GM12878 (cell line): ENCODE measurements at regions not wholly inside any gene's neighbourhood (a gene's known extent, or its start where the extent isn't known, plus 50 kb on each side); places are given as distances from the start of the nearest gene placed in this dataset.
A peak's percentile ranks its signal among the peaks of the same experiment; 100 is the strongest.

Experiments
- ATAC-seq: fragments of 200-7000 bp; cut with Tn5 transposase; 3 replicates; pipeline ENCODE4 v1.9.1; 2020; ENCODE audit warnings: mild to moderate bottlenecking, moderate library complexity
- BruUV-seq: library from RNA; stranded (reverse); fragments of 400-500 nt; replicated peaks from 2 replicates; lab custom pipeline; 2021; lab: Mats Ljungman, UMichigan
- CTCF ChIA-PET: fragments of 300-600 bp; sonication (Branson Sonifier 250); formaldehyde crosslinking; extraction: SDS; loops from one replicate; lab custom pipeline; 2021; ENCODE audit warnings: inconsistent platforms; lab: Yijun Ruan, JAX
- POLR2A ChIA-PET: fragments of 350-600 bp; formaldehyde crosslinking; extraction: SDS; loops from one replicate; lab custom pipeline; 2021; ENCODE audit warnings: inconsistent platforms; lab: Charles Lee
- RAD21 ChIA-PET: fragments of 300-600 bp; sonication (Branson Sonifier 250); formaldehyde crosslinking; loops from one replicate; lab custom pipeline; 2023; ENCODE audit warnings: antibody characterized with exemption; ENCODE audit not compliant: unreplicated experiment; lab: Charles Lee
- SMC1A ChIA-PET: fragments of 300-600 bp; sonication (Branson Sonifier 250); formaldehyde crosslinking; loops from one replicate; lab custom pipeline; 2023; ENCODE audit not compliant: unreplicated experiment, uncharacterized antibody; lab: Charles Lee
- DNase-seq: peaks from one replicate; pipeline ENCODE4 v3.0.0-alpha.2; 2011; ENCODE audit warnings: low read depth, low spot score
- FAIRE-seq: peaks from 3 replicates; lab custom pipeline; 2011; peaks lifted over from hg19 to GRCh38; lab: Jason Lieb, UNC
- H2AFZ ChIP-seq: 2 replicates; pipeline ENCODE4 v1.6.0; 2011; ENCODE audit warnings: low read depth, low read length, control low read depth; ENCODE audit not compliant: control insufficient read depth
- H3K27ac ChIP-seq: 2 replicates; pipeline ENCODE4 v1.5.1; 2011; ENCODE audit warnings: control low read depth; ENCODE audit not compliant: control insufficient read depth, insufficient read depth
- H3K27me3 ChIP-seq, 2 experiments: replicated peaks in 1 of 2; 2 replicates each; pipeline versions ENCODE4 v1.6.0 to v1.6.1; 2011; ENCODE audit warnings: low read length in 1 of 2; ENCODE audit not compliant: control insufficient read depth in 2 of 2, insufficient read depth in 2 of 2
- H3K36me3 ChIP-seq, 2 experiments: 2 replicates each; pipeline ENCODE4 v1.5.1; 2011; ENCODE audit warnings: low read length in 1 of 2; ENCODE audit not compliant: control insufficient read depth in 2 of 2, insufficient read depth in 2 of 2
- H3K4me1 ChIP-seq: 2 replicates; pipeline ENCODE4 v1.6.1; 2011; ENCODE audit warnings: mild to moderate bottlenecking, low read length, moderate library complexity, mixed read lengths; ENCODE audit not compliant: control insufficient read depth, insufficient read depth
- H3K4me2 ChIP-seq: 2 replicates; pipeline ENCODE4 v1.6.0; 2011; ENCODE audit warnings: control low read depth; ENCODE audit not compliant: control insufficient read depth, insufficient read depth
- H3K4me3 ChIP-seq: fragments of 200-600 bp; sonication (generic); 2 replicates; pipeline ENCODE4 v1.5.1; 2016
- H3K79me2 ChIP-seq: 2 replicates; pipeline ENCODE4 v1.6.0; 2011; ENCODE audit warnings: low read length; ENCODE audit not compliant: control insufficient read depth, insufficient read depth
- H3K9ac ChIP-seq: 2 replicates; pipeline ENCODE4 v1.8.0; 2011; ENCODE audit warnings: low read length, control low read depth, mixed read lengths; ENCODE audit not compliant: control insufficient read depth, insufficient read depth
- H3K9me3 ChIP-seq: replicated peaks from 3 replicates; pipeline ENCODE4 v1.5.1; 2011; ENCODE audit warnings: mild to moderate bottlenecking, low read length; ENCODE audit not compliant: control insufficient read depth, insufficient read depth
- H4K20me1 ChIP-seq: 2 replicates; pipeline ENCODE4 v1.6.0; 2011; ENCODE audit not compliant: control insufficient read depth, insufficient read depth
- BACH1 ChIP-seq: fragments of 450-650 bp; IDR thresholded peaks from 2 replicates; pipeline ENCODE4 v1.6.1; 2017; ENCODE audit warnings: mild to moderate bottlenecking, borderline replicate concordance
- CREM ChIP-seq: IDR thresholded peaks from 2 replicates; pipeline ENCODE4 v1.6.1; 2014; ENCODE audit warnings: antibody characterized with exemption, low read depth
- E2F4 ChIP-seq: IDR thresholded peaks from 2 replicates; pipeline ENCODE4 v1.6.1; 2012; ENCODE audit warnings: low read depth, low read length, improper control_type of control experiment
- EED ChIP-seq: sonication (generic); IDR thresholded peaks from 2 replicates; pipeline ENCODE4 v1.6.1; 2016; ENCODE audit warnings: antibody characterized with exemption, low read depth
- MYB ChIP-seq: fragments of 150-350 bp; IDR thresholded peaks from 2 replicates; pipeline ENCODE4 v1.6.1; 2014; ENCODE audit warnings: mild to moderate bottlenecking, low read depth, low read length, borderline replicate concordance
- NBN ChIP-seq: fragments of 450-650 bp; IDR thresholded peaks from 2 replicates; pipeline ENCODE4 v1.6.1; 2016
- NKRF ChIP-seq: fragments of 450-650 bp; conservative IDR thresholded peaks from 2 replicates; pipeline ENCODE4 v1.6.1; 2017; ENCODE audit warnings: mild to moderate bottlenecking, moderate library complexity
- NR2C2 ChIP-seq: IDR thresholded peaks from 2 replicates; pipeline ENCODE4 v1.6.1; 2011; ENCODE audit warnings: borderline replicate concordance, low read depth; ENCODE audit not compliant: control insufficient read depth, insufficient read length
- NR2F1 ChIP-seq: fragments of 450-650 bp; conservative IDR thresholded peaks from 2 replicates; pipeline ENCODE4 v1.6.1; 2017; ENCODE audit warnings: mild to moderate bottlenecking
- PAX8 ChIP-seq: fragments of 450-650 bp; IDR thresholded peaks from 2 replicates; pipeline ENCODE4 v1.6.1; 2017; ENCODE audit warnings: mild to moderate bottlenecking, moderate library complexity
- PML ChIP-seq: IDR thresholded peaks from 2 replicates; pipeline ENCODE4 v1.6.1; 2012; ENCODE audit warnings: low read length, inconsistent platforms
- RB1 ChIP-seq: fragments of 450-650 bp; formaldehyde crosslinking; IDR thresholded peaks from 2 replicates; pipeline ENCODE4 v1.6.1; 2017; ENCODE audit warnings: mild to moderate bottlenecking, borderline replicate concordance
- RCOR1 ChIP-seq: conservative IDR thresholded peaks from 2 replicates; pipeline ENCODE4 v1.6.1; 2012; ENCODE audit warnings: low read depth, low read length, improper control_type of control experiment
- RELA ChIP-seq: fragments of 450-650 bp; IDR thresholded peaks from 2 replicates; pipeline ENCODE4 v1.8.0; 2014; ENCODE audit warnings: borderline replicate concordance; ENCODE audit not compliant: partially characterized antibody
- RELB ChIP-seq: fragments of 450-650 bp; IDR thresholded peaks from 2 replicates; pipeline ENCODE4 v1.6.1; 2017; ENCODE audit warnings: low read depth, mild to moderate bottlenecking, moderate library complexity
- TARDBP ChIP-seq: IDR thresholded peaks from 2 replicates; pipeline ENCODE4 v1.6.1; 2016; ENCODE audit warnings: borderline replicate concordance
- YY1 ChIP-seq: IDR thresholded peaks from 2 replicates; pipeline ENCODE4 v1.6.1; 2011; ENCODE audit warnings: low read depth, mild to moderate bottlenecking, low read length
- WGBS: methylation state at CpG from one replicate; pipeline ENCODE4 v1.1.6; 2016; ENCODE audit warnings: low lambda C conversion rate; ENCODE audit not compliant: insufficient replicate concordance, insufficient coverage; ENCODE audit errors: missing lambda C conversion rate; 5-methylcytosine and 5-hydroxymethylcytosine counted together
- in situ Hi-C: fragments of 300-500 bp; cut with MboI; formaldehyde crosslinking; loops from 9 replicates; pipeline ENCODE4 v1.14.3; 2018; ENCODE audit warnings: mixed read lengths
- intact Hi-C: fragments of 100-400 bp; cut with micrococcal nuclease; formaldehyde crosslinking; loops from one replicate; pipeline ENCODE4 v1.14.2; 2022; ENCODE audit not compliant: unreplicated experiment
- TF ChIP-seq, protein P1 (sequence below): IDR thresholded peaks from 2 replicates; pipeline ENCODE4 v1.6.1; 2012; ENCODE audit warnings: mild to moderate bottlenecking, low read depth, low read length

DNA sequence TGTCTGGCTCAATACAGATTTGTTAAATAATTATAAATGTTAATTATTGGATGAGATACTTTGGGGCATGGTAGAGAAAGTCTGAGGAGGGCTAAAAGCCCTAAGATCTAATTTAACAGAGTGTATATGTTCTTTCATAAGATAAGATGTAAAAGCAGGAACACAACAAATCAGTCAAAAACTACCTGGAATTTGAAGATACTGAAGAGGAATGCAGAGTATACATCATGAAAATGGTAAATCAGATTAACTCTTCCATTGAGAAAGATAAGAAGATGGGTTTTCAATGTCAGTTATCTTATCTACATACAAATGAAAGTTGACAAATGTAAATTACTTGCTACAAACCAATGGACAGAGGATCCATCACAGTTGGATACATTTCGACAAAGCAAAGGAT is 107.3 kb upstream of the NFIB start:
- Histone ChIP-seq H2AFZ (no peak overlapping the region), H3K9ac (no peak overlapping the region), H4K20me1 (no peaks in the 10 kb centered on the region), H3K79me2 (no peaks in the 10 kb centered on the region), H3K27ac (no peak overlapping the region), H3K4me1 (no peaks in the 10 kb centered on the region), H3K4me3 (no peak overlapping the region), H3K36me3 (no peaks in the 10 kb centered on the region), H3K9me3 (no peaks in the 10 kb centered on the region), H3K27me3 (no peaks in the 10 kb centered on the region), H3K4me2 (no peak overlapping the region)
- RAD21 ChIA-PET = no interaction called here
- BruUV-seq = no TSS peak
- 0% methylated on average over 1 of the region's 1 CpG for WGBS
- DNase-seq (no peak), FAIRE-seq (peak; percentile 64), ATAC-seq (no peak)
- CTCF ChIA-PET = interaction anchor here (2.4 kb wide), 1 partner anchor 993 kb away, joined by 6 read pairs; no protein-coding TSS in a partner anchor
- intact Hi-C loops = no loop called here
- in situ Hi-C loops = no loop called here
- SMC1A ChIA-PET = interaction anchor here (0.9 kb wide), 1 partner anchor 13 kb away, joined by 3 read pairs; no protein-coding TSS in a partner anchor
- POLR2A ChIA-PET = no interaction called here
- TF ChIP-seq CREM (no peak), RB1 (no peak), RCOR1 (no peak), NKRF (no peak), E2F4 (no peak), YY1 (no peak), BACH1 (no peak), NBN (no peak), PAX8 (no peak), EED (no peak), TARDBP (no peak), PML (no peak), NR2C2 (no peak), RELB (no peak), NR2F1 (no peak), MYB (no peak), RELA (no peak)
- TF ChIP-seq, protein P1, sequence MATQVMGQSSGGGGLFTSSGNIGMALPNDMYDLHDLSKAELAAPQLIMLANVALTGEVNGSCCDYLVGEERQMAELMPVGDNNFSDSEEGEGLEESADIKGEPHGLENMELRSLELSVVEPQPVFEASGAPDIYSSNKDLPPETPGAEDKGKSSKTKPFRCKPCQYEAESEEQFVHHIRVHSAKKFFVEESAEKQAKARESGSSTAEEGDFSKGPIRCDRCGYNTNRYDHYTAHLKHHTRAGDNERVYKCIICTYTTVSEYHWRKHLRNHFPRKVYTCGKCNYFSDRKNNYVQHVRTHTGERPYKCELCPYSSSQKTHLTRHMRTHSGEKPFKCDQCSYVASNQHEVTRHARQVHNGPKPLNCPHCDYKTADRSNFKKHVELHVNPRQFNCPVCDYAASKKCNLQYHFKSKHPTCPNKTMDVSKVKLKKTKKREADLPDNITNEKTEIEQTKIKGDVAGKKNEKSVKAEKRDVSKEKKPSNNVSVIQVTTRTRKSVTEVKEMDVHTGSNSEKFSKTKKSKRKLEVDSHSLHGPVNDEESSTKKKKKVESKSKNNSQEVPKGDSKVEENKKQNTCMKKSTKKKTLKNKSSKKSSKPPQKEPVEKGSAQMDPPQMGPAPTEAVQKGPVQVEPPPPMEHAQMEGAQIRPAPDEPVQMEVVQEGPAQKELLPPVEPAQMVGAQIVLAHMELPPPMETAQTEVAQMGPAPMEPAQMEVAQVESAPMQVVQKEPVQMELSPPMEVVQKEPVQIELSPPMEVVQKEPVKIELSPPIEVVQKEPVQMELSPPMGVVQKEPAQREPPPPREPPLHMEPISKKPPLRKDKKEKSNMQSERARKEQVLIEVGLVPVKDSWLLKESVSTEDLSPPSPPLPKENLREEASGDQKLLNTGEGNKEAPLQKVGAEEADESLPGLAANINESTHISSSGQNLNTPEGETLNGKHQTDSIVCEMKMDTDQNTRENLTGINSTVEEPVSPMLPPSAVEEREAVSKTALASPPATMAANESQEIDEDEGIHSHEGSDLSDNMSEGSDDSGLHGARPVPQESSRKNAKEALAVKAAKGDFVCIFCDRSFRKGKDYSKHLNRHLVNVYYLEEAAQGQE = no peak
